ENCODE measurements at regions not wholly inside any gene's neighbourhood (a gene's known extent, or its start where the extent isn't known, plus 50 kb on each side); places are given as distances from the start of the nearest gene placed in this dataset.
"Not testable (repeated sequence)": the region's sequence is repeated elsewhere in the genome, so short reads cannot be mapped to it uniquely, and the experiment has no call there.

- not testable (repeated sequence) for H3K27me3 ChIP-seq (ENCODE audit: insufficient read depth, low read length); H3K4me3 ChIP-seq (ENCODE audit: low read length); H3K27ac ChIP-seq (ENCODE audit: low read length); H3K36me3 ChIP-seq (ENCODE audit: insufficient read depth, low read depth, low read length); H3K9ac ChIP-seq (ENCODE audit: low read depth, low read length); H3K4me1 ChIP-seq (ENCODE audit: insufficient read depth, low read length)
- H3K9me3 ChIP-seq (ENCODE audit: insufficient read depth, low read depth, low read length): peaks cover 17% of the 10 kb centered on the region
These were observed 96.4 kb downstream of the UTRN start for GRCh38 chr6:144381499-144381898.

- no peaks in the 10 kb centered on the region for H3K36me3 ChIP-seq (ENCODE audit: insufficient read depth, low read depth, low read length)
These were observed 98.2 kb downstream of the UTRN start for GRCh38 chr6:144383336-144383735.

GRCh38 chr6:144384427-144384826 lies 99.3 kb downstream of the UTRN start:
- H3K27ac ChIP-seq (ENCODE audit: low read length): no peak overlapping the region
- H3K9ac ChIP-seq (ENCODE audit: low read depth, low read length): no peak overlapping the region
- no peaks in the 10 kb centered on the region for H3K27me3 ChIP-seq (ENCODE audit: insufficient read depth, low read length)
- H3K9me3 ChIP-seq (ENCODE audit: insufficient read depth, low read depth, low read length): peaks cover 17% of the 10 kb centered on the region
- H3K4me1 ChIP-seq (ENCODE audit: insufficient read depth, low read length): no peaks in the 10 kb centered on the region; the same call in 1 of the 2 replicates
- H3K36me3 ChIP-seq (ENCODE audit: insufficient read depth, low read depth, low read length): no peaks in the 10 kb centered on the region
- no peak overlapping the region for H3K4me3 ChIP-seq (ENCODE audit: low read length)

More at GRCh38 chr6:144383336-144383735, 98.2 kb downstream of the UTRN start:
- Histone ChIP-seq H3K27me3 (ENCODE audit: insufficient read depth, low read length) (no peaks in the 10 kb centered on the region), H3K4me1 (ENCODE audit: insufficient read depth, low read length) (no peaks in the 10 kb centered on the region), H3K27ac (ENCODE audit: low read length) (no peak overlapping the region), H3K4me3 (ENCODE audit: low read length) (no peak overlapping the region), H3K9me3 (ENCODE audit: insufficient read depth, low read depth, low read length) (peaks cover 17% of the 10 kb centered on the region), H3K9ac (ENCODE audit: low read depth, low read length) (no peak overlapping the region)

- H3K27me3 ChIP-seq (ENCODE audit: insufficient read depth, low read length); H3K27ac ChIP-seq (ENCODE audit: low read length); H3K36me3 ChIP-seq (ENCODE audit: insufficient read depth, low read depth, low read length); H3K9ac ChIP-seq (ENCODE audit: low read depth, low read length); H3K9me3 ChIP-seq (ENCODE audit: insufficient read depth, low read depth, low read length); H3K4me3 ChIP-seq (ENCODE audit: low read length): not testable (repeated sequence)
- H3K4me1 ChIP-seq (ENCODE audit: insufficient read depth, low read length): peaks cover 13% of the 10 kb centered on the region; the same call in 1 of the 2 replicates
These were observed 104.3 kb downstream of the UTRN start for GRCh38 chr6:144389474-144389873.

- H3K27ac ChIP-seq (ENCODE audit: low read length): peak overlapping the region; percentile 36
- H3K4me3 ChIP-seq (ENCODE audit: low read length): no peak overlapping the region
- H3K36me3 ChIP-seq (ENCODE audit: insufficient read depth, low read depth, low read length): no peaks in the 10 kb centered on the region
- H3K9ac ChIP-seq (ENCODE audit: low read depth, low read length): no peak overlapping the region
- H3K27me3 ChIP-seq (ENCODE audit: insufficient read depth, low read length): no peaks in the 10 kb centered on the region
- H3K4me1 ChIP-seq (ENCODE audit: insufficient read depth, low read length): peaks cover 13% of the 10 kb centered on the region; the same call in 1 of the 2 replicates
- H3K9me3 ChIP-seq (ENCODE audit: insufficient read depth, low read depth, low read length): no peaks in the 10 kb centered on the region
These were observed 105.1 kb downstream of the UTRN start for GRCh38 chr6:144390202-144390601.

- H3K36me3 ChIP-seq (ENCODE audit: insufficient read depth, low read depth, low read length): no peaks in the 10 kb centered on the region
- no peak overlapping the region for H3K27ac ChIP-seq (ENCODE audit: low read length)
- H3K9me3 ChIP-seq (ENCODE audit: insufficient read depth, low read depth, low read length): no peaks in the 10 kb centered on the region
- H3K27me3 ChIP-seq (ENCODE audit: insufficient read depth, low read length): no peaks in the 10 kb centered on the region
- no peak overlapping the region for H3K9ac ChIP-seq (ENCODE audit: low read depth, low read length)
- H3K4me3 ChIP-seq (ENCODE audit: low read length): no peak overlapping the region
- H3K4me1 ChIP-seq (ENCODE audit: insufficient read depth, low read length): peaks cover 13% of the 10 kb centered on the region; the same call in 1 of the 2 replicates
These were observed 105.8 kb downstream of the UTRN start for GRCh38 chr6:144390886-144391285.

- H3K36me3 ChIP-seq (ENCODE audit: insufficient read depth, low read depth, low read length): no peaks in the 10 kb centered on the region
- H3K9ac ChIP-seq (ENCODE audit: low read depth, low read length): no peak overlapping the region
- peaks cover under 1% of the 10 kb centered on the region; the same call in 1 of the 2 replicates for H3K9me3 ChIP-seq (ENCODE audit: insufficient read depth, low read depth, low read length)
- H3K27me3 ChIP-seq (ENCODE audit: insufficient read depth, low read length): no peaks in the 10 kb centered on the region
- H3K4me3 ChIP-seq (ENCODE audit: low read length): no peak overlapping the region
- H3K4me1 ChIP-seq (ENCODE audit: insufficient read depth, low read length): peaks cover 13% of the 10 kb centered on the region; the same call in 1 of the 2 replicates
- no peak overlapping the region for H3K27ac ChIP-seq (ENCODE audit: low read length)
These were observed 107.4 kb downstream of the UTRN start for GRCh38 chr6:144392536-144392935.

GRCh38 chr6:144394210-144394609 lies 109.1 kb downstream of the UTRN start:
- no peaks in the 10 kb centered on the region for H3K27me3 ChIP-seq (ENCODE audit: insufficient read depth, low read length)
- no peak overlapping the region for H3K4me3 ChIP-seq (ENCODE audit: low read length)
- H3K9ac ChIP-seq (ENCODE audit: low read depth, low read length): no peak overlapping the region
- peaks cover 9% of the 10 kb centered on the region for H3K9me3 ChIP-seq (ENCODE audit: insufficient read depth, low read depth, low read length)
- H3K36me3 ChIP-seq (ENCODE audit: insufficient read depth, low read depth, low read length): no peaks in the 10 kb centered on the region
- no peak overlapping the region for H3K27ac ChIP-seq (ENCODE audit: low read length)
- H3K4me1 ChIP-seq (ENCODE audit: insufficient read depth, low read length): peaks cover 13% of the 10 kb centered on the region; the same call in 1 of the 2 replicates

- Histone ChIP-seq H3K27ac (ENCODE audit: low read length) (no peak overlapping the region), H3K27me3 (ENCODE audit: insufficient read depth, low read length) (no peaks in the 10 kb centered on the region), H3K9ac (ENCODE audit: low read depth, low read length) (no peak overlapping the region), H3K4me3 (ENCODE audit: low read length) (no peak overlapping the region), H3K4me1 (ENCODE audit: insufficient read depth, low read length) (peaks cover 13% of the 10 kb centered on the region; the same call in 1 of the 2 replicates), H3K9me3 (ENCODE audit: insufficient read depth, low read depth, low read length) (peaks cover 9% of the 10 kb centered on the region), H3K36me3 (ENCODE audit: insufficient read depth, low read depth, low read length) (no peaks in the 10 kb centered on the region)
These were observed 109.9 kb downstream of the UTRN start for GRCh38 chr6:144395014-144395413.

GRCh38 chr6:144395826-144396225 lies 110.7 kb downstream of the UTRN start:
- Histone ChIP-seq H3K9ac (ENCODE audit: low read depth, low read length) (no peak overlapping the region), H3K36me3 (ENCODE audit: insufficient read depth, low read depth, low read length) (no peaks in the 10 kb centered on the region), H3K4me1 (ENCODE audit: insufficient read depth, low read length) (peaks cover 6% of the 10 kb centered on the region; the same call in 1 of the 2 replicates), H3K4me3 (ENCODE audit: low read length) (no peak overlapping the region), H3K9me3 (ENCODE audit: insufficient read depth, low read depth, low read length) (peaks cover 9% of the 10 kb centered on the region), H3K27ac (ENCODE audit: low read length) (no peak overlapping the region), H3K27me3 (ENCODE audit: insufficient read depth, low read length) (no peaks in the 10 kb centered on the region)

GRCh38 chr6:144397141-144397540 lies 112.0 kb downstream of the UTRN start:
- Histone ChIP-seq H3K27me3 (ENCODE audit: insufficient read depth, low read length) (no peaks in the 10 kb centered on the region), H3K4me3 (ENCODE audit: low read length) (no peak overlapping the region), H3K27ac (ENCODE audit: low read length) (no peak overlapping the region), H3K9ac (ENCODE audit: low read depth, low read length) (no peak overlapping the region), H3K4me1 (ENCODE audit: insufficient read depth, low read length) (no peaks in the 10 kb centered on the region), H3K9me3 (ENCODE audit: insufficient read depth, low read depth, low read length) (peaks cover 9% of the 10 kb centered on the region), H3K36me3 (ENCODE audit: insufficient read depth, low read depth, low read length) (no peaks in the 10 kb centered on the region)

GRCh38 chr6:144400321-144400720 lies 115.2 kb downstream of the UTRN start:
- H3K9me3 ChIP-seq (ENCODE audit: insufficient read depth, low read depth, low read length): peaks cover 9% of the 10 kb centered on the region
- H3K27me3 ChIP-seq (ENCODE audit: insufficient read depth, low read length): no peaks in the 10 kb centered on the region
- H3K27ac ChIP-seq (ENCODE audit: low read length): no peak overlapping the region
- H3K4me3 ChIP-seq (ENCODE audit: low read length): no peak overlapping the region
- H3K4me1 ChIP-seq (ENCODE audit: insufficient read depth, low read length): no peaks in the 10 kb centered on the region
- no peaks in the 10 kb centered on the region for H3K36me3 ChIP-seq (ENCODE audit: insufficient read depth, low read depth, low read length)
- H3K9ac ChIP-seq (ENCODE audit: low read depth, low read length): no peak overlapping the region

Measured in iPS-20b (cell line).